ENCODE measurements at regions not wholly inside any gene's neighbourhood (a gene's known extent, or its start where the extent isn't known, plus 50 kb on each side); places are given as distances from the start of the nearest gene placed in this dataset.

DNA sequence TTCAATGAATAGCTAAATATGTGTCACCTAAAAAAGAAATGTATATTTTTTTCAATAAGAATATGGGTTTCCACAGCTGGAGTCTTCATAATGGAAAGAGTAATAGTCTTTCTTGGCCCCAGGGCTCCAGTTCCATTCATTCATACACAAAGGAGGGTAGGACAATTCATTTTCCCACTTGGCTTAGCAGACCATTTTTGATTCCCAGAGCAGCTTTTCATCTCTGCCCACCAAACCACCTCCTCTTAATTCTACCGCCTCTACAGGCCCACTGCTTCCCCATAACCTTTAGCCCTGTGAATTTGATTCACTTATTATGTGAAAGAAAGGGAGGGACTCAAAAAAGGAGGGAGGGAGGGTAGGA lies 129.9 kb upstream of the PAK3 start:
- WGBS, result 95% methylated on average over 1 of the region's 1 CpG
- Histone ChIP-seq H3K9me3 (ENCODE audit: control insufficient read depth in 4 of 4, low read length in 3 of 4) (no peaks in the 10 kb centered on the region), H3K4me1 (ENCODE audit: control insufficient read depth in 4 of 4, insufficient read depth in 4 of 4, low read length in 3 of 4) (no peaks in the 10 kb centered on the region), H3K27me3 (ENCODE audit: control insufficient read depth in 4 of 4, insufficient read depth in 4 of 4, low read length in 3 of 4) (no peaks in the 10 kb centered on the region), H3K36me3 (ENCODE audit: control insufficient read depth in 4 of 4, insufficient read depth in 3 of 4, low read depth in 1 of 4, low read length in 3 of 4) (no peaks in the 10 kb centered on the region), H3K9ac (ENCODE audit: low read depth in 1 of 2, low read length in 2 of 2) (no peak overlapping the region), H3K27ac (ENCODE audit: low read depth in 1 of 2, low read length in 2 of 2) (no peak overlapping the region), H3K4me3 (ENCODE audit: low read depth in 1 of 3, low read length in 3 of 3) (no peak overlapping the region)
- TF ChIP-seq FOXA1 (IDR thresholded peaks at IDR 0.05), result no peak
- no peak for TF ChIP-seq TAF1 (conservative IDR thresholded peaks at IDR 0.05)
- TF ChIP-seq RAD21 (IDR thresholded peaks at IDR 0.05), result no peak
- no peak for TF ChIP-seq NR2F2 (IDR thresholded peaks at IDR 0.05)
- TF ChIP-seq, protein P1, sequence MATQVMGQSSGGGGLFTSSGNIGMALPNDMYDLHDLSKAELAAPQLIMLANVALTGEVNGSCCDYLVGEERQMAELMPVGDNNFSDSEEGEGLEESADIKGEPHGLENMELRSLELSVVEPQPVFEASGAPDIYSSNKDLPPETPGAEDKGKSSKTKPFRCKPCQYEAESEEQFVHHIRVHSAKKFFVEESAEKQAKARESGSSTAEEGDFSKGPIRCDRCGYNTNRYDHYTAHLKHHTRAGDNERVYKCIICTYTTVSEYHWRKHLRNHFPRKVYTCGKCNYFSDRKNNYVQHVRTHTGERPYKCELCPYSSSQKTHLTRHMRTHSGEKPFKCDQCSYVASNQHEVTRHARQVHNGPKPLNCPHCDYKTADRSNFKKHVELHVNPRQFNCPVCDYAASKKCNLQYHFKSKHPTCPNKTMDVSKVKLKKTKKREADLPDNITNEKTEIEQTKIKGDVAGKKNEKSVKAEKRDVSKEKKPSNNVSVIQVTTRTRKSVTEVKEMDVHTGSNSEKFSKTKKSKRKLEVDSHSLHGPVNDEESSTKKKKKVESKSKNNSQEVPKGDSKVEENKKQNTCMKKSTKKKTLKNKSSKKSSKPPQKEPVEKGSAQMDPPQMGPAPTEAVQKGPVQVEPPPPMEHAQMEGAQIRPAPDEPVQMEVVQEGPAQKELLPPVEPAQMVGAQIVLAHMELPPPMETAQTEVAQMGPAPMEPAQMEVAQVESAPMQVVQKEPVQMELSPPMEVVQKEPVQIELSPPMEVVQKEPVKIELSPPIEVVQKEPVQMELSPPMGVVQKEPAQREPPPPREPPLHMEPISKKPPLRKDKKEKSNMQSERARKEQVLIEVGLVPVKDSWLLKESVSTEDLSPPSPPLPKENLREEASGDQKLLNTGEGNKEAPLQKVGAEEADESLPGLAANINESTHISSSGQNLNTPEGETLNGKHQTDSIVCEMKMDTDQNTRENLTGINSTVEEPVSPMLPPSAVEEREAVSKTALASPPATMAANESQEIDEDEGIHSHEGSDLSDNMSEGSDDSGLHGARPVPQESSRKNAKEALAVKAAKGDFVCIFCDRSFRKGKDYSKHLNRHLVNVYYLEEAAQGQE (IDR thresholded peaks at IDR 0.05), result no peak
- DNase-seq (ENCODE audit: low spot score), result no peak

DNA sequence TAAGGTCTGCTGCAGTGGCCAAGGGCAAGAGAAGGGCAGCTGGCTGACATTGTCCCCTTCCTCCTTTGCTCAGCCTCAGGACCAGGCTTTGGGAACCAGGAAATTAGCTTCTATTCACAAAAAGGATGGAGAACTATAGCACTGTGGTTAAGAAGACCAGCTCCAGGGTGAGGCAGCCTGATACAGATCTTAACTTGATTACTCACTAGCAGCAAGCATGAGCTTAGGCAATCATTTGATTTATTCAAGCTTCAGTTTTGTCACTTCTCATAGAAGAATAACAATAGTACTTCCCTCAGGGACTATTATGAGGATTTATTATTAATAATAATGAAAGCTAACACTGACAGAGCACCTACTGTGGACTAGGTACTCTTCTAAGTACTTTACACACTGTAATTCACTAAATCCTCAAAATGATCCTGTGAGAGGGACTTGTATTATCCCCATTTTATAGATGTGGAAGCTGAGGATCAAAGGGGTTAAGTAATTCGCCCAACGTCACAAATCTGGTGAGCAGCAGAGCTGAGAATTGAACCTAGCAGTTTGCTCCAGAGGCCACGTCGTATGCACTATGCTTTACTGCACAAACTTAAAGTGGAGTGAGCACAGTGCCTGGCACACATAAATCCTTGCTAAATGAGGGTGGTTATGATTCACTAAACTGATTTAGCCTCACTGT lies 130.4 kb upstream of the PAK3 start:
- WGBS, result 90% methylated on average over 4 of the region's 4 CpGs
- DNase-seq (ENCODE audit: low spot score), result no peak
- Histone ChIP-seq H3K9ac (ENCODE audit: low read depth in 1 of 2, low read length in 2 of 2) (no peak overlapping the region), H3K4me1 (ENCODE audit: control insufficient read depth in 4 of 4, insufficient read depth in 4 of 4, low read length in 3 of 4) (no peaks in the 10 kb centered on the region), H3K4me3 (ENCODE audit: low read depth in 1 of 3, low read length in 3 of 3) (no peak overlapping the region), H3K36me3 (ENCODE audit: control insufficient read depth in 4 of 4, insufficient read depth in 3 of 4, low read depth in 1 of 4, low read length in 3 of 4) (no peaks in the 10 kb centered on the region), H3K9me3 (ENCODE audit: control insufficient read depth in 4 of 4, low read length in 3 of 4) (no peaks in the 10 kb centered on the region), H3K27me3 (ENCODE audit: control insufficient read depth in 4 of 4, insufficient read depth in 4 of 4, low read length in 3 of 4) (no peaks in the 10 kb centered on the region), H3K27ac (ENCODE audit: low read depth in 1 of 2, low read length in 2 of 2) (no peak overlapping the region)
- TF ChIP-seq HNF4A (conservative IDR thresholded peaks at IDR 0.05) (no peak), TAF1 (conservative IDR thresholded peaks at IDR 0.05) (no peak), SP1 (IDR thresholded peaks at IDR 0.05) (no peak), RAD21 (IDR thresholded peaks at IDR 0.05) (no peak), FOXA1 (IDR thresholded peaks at IDR 0.05) (no peak), JUND (IDR thresholded peaks at IDR 0.05) (no peak)
- TF ChIP-seq, protein P2, sequence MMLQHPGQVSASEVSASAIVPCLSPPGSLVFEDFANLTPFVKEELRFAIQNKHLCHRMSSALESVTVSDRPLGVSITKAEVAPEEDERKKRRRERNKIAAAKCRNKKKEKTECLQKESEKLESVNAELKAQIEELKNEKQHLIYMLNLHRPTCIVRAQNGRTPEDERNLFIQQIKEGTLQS (IDR thresholded peaks at IDR 0.05), result no peak

DNA sequence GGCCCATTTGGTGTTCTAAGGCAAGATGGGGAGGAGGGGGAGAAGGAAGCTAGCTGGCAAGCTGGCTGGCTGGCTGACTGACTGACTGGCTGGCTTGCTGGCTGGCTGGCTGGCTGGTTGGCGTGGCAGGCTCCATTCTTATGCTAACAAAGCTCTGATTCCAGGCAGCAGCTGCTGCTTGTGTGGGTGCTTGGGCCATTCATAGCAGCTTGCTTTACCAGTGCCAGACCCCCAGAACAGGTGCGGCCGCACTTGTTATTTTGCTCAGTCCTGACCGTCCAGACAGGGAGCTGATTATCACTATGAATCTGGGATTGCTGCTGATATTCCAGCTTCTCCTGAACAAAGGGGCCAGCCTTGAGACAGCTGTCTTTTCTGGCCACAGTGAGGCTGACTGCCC lies 131.2 kb upstream of the PAK3 start:
- WGBS, result 92% methylated on average over 4 of the region's 4 CpGs
- Histone ChIP-seq H3K27ac (ENCODE audit: low read depth in 1 of 2, low read length in 2 of 2) (no peak overlapping the region), H3K4me1 (ENCODE audit: control insufficient read depth in 4 of 4, insufficient read depth in 4 of 4, low read length in 3 of 4) (no peaks in the 10 kb centered on the region), H3K4me3 (ENCODE audit: low read depth in 1 of 3, low read length in 3 of 3) (no peak overlapping the region), H3K27me3 (ENCODE audit: control insufficient read depth in 4 of 4, insufficient read depth in 4 of 4, low read length in 3 of 4) (no peaks in the 10 kb centered on the region), H3K9me3 (ENCODE audit: control insufficient read depth in 4 of 4, low read length in 3 of 4) (no peaks in the 10 kb centered on the region), H3K9ac (ENCODE audit: low read depth in 1 of 2, low read length in 2 of 2) (no peak overlapping the region), H3K36me3 (ENCODE audit: control insufficient read depth in 4 of 4, insufficient read depth in 3 of 4, low read depth in 1 of 4, low read length in 3 of 4) (no peaks in the 10 kb centered on the region)
- DNase-seq (ENCODE audit: low spot score), result no peak
- TF ChIP-seq TAF1 (conservative IDR thresholded peaks at IDR 0.05), result no peak
- TF ChIP-seq YY1 (IDR thresholded peaks at IDR 0.05), result no peak
- no peak for TF ChIP-seq EGR1 (IDR thresholded peaks at IDR 0.05; ENCODE audit: low read depth in 2 of 2)
- TF ChIP-seq HNF4A (conservative IDR thresholded peaks at IDR 0.05), result no peak
- TF ChIP-seq, protein P1 (IDR thresholded peaks at IDR 0.05), result no peak
- no peak for TF ChIP-seq GABPA (IDR thresholded peaks at IDR 0.05 in 1 of 2, conservative IDR thresholded peaks at IDR 0.05 in 1 of 2)
- no peak for TF ChIP-seq RXRA (IDR thresholded peaks at IDR 0.05)
- TF ChIP-seq JUND (IDR thresholded peaks at IDR 0.05), result no peak
